ENCODE measurements at regions not wholly inside any gene's neighbourhood (a gene's known extent, or its start where the extent isn't known, plus 50 kb on each side); places are given as distances from the start of the nearest gene placed in this dataset.

DNA sequence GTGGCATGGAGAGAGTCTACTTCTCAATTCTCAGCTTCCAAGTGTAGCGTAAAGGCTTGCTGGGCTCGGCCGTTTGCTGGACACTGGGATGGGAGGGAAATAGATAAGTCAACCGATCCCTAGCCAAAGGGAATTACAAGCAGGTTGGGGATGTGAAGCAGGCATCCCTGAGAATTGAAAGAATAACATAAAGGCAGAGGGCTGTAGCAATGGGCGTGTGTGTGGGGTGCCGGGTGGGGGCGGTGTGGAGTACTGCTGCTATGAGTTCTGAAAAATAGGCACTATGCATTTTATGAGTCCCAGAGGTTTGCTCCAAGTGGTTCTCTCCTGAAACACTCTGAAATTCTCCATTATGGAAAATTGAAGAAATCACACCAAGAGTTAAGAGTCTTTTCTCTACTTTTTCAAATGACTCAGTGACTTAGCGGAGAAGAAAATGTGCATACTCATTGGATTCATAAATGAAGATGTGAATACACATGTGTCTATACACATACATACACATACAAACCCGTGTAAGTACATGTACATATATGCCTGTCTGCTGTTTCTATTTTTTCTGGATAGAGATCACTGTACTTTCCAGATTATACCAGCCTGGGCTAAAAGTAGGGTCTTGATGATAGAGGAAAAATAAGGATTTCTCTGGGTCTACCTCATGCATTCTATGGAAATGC, 65.4 kb downstream of the ADRA2A start:
- TF ChIP-seq, protein P1, sequence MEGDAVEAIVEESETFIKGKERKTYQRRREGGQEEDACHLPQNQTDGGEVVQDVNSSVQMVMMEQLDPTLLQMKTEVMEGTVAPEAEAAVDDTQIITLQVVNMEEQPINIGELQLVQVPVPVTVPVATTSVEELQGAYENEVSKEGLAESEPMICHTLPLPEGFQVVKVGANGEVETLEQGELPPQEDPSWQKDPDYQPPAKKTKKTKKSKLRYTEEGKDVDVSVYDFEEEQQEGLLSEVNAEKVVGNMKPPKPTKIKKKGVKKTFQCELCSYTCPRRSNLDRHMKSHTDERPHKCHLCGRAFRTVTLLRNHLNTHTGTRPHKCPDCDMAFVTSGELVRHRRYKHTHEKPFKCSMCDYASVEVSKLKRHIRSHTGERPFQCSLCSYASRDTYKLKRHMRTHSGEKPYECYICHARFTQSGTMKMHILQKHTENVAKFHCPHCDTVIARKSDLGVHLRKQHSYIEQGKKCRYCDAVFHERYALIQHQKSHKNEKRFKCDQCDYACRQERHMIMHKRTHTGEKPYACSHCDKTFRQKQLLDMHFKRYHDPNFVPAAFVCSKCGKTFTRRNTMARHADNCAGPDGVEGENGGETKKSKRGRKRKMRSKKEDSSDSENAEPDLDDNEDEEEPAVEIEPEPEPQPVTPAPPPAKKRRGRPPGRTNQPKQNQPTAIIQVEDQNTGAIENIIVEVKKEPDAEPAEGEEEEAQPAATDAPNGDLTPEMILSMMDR (conservative IDR thresholded peaks at IDR 0.05; ENCODE audit: low read length): peak; percentile 51
- TF ChIP-seq EZH2phosphoT487 (IDR thresholded peaks at IDR 0.05; ENCODE audit: borderline replicate concordance): no peak

Measured in Loucy (cell line).